ENCODE measurements at regions not wholly inside any gene's neighbourhood (a gene's known extent, or its start where the extent isn't known, plus 50 kb on each side); places are given as distances from the start of the nearest gene placed in this dataset.

DNA sequence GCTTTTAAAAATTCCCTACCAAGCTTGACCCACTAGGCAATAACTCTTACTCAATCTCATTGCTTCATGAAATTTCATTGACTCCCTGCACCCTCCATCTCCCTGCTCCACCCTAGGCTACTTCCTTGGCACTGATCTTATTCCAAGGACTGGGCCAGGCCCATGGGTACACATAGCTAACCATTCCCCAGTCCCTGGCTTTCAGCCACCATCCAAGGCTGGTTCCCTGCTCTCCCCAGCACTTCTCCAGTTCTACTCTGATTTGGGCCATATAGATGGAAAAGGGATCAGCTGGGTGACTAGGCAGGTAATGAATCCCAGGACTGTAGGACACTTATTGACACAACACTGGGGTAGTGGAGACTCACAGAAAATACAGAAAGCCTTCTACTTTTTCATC, 88.1 kb upstream of the NEO1 start:
- DNase-seq: no peak
- no peaks in the 10 kb centered on the region for H3K27me3 ChIP-seq
- no peak overlapping the region for H3K4me3 ChIP-seq (ENCODE audit: low read depth, low read length)
- H3K4me1 ChIP-seq: no peaks in the 10 kb centered on the region
- TF ChIP-seq, protein P1, sequence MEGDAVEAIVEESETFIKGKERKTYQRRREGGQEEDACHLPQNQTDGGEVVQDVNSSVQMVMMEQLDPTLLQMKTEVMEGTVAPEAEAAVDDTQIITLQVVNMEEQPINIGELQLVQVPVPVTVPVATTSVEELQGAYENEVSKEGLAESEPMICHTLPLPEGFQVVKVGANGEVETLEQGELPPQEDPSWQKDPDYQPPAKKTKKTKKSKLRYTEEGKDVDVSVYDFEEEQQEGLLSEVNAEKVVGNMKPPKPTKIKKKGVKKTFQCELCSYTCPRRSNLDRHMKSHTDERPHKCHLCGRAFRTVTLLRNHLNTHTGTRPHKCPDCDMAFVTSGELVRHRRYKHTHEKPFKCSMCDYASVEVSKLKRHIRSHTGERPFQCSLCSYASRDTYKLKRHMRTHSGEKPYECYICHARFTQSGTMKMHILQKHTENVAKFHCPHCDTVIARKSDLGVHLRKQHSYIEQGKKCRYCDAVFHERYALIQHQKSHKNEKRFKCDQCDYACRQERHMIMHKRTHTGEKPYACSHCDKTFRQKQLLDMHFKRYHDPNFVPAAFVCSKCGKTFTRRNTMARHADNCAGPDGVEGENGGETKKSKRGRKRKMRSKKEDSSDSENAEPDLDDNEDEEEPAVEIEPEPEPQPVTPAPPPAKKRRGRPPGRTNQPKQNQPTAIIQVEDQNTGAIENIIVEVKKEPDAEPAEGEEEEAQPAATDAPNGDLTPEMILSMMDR (IDR thresholded peaks at IDR 0.05; ENCODE audit: low read depth, low read length): no peak
- H3K36me3 ChIP-seq: no peaks in the 10 kb centered on the region
- no peaks in the 10 kb centered on the region for H3K9me3 ChIP-seq

DNA sequence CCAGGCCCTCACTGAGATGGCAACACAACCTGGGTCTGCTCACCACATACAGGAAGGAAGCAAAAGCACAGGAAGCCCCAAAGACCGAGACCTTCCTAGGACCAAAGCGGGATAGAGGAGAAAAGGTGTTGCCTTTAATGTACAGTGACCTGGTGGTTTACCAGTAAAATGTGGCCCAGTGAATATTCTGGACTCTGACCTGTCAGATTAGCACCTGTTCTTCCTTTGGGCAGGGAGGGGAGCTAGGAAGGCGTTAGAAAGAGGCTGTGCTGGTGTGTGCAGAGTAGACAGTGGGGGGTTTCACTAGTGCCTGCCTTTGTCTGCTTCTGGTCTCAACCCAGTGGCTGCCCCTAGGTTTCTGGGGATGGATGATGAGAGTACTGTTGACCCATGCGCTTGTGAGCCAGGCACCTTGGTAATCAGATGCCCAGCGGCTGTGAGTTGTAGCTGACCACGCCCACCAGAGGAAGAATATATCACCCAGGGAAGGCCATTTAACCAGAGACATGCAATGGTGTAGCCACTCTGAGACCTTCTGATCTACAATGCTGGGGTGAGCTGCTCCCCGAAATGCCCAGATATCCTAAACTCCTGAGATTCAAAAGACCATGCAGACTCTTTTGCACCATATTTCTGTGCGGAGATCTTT, 90.1 kb upstream of the NEO1 start:
- no peaks in the 10 kb centered on the region for H3K27me3 ChIP-seq
- H3K4me1 ChIP-seq: no peaks in the 10 kb centered on the region
- H3K9me3 ChIP-seq: no peaks in the 10 kb centered on the region
- TF ChIP-seq, protein P1 (IDR thresholded peaks at IDR 0.05; ENCODE audit: low read depth, low read length): no peak
- no peak overlapping the region for H3K4me3 ChIP-seq (ENCODE audit: low read depth, low read length)
- H3K36me3 ChIP-seq: no peaks in the 10 kb centered on the region
- DNase-seq: no peak

DNA sequence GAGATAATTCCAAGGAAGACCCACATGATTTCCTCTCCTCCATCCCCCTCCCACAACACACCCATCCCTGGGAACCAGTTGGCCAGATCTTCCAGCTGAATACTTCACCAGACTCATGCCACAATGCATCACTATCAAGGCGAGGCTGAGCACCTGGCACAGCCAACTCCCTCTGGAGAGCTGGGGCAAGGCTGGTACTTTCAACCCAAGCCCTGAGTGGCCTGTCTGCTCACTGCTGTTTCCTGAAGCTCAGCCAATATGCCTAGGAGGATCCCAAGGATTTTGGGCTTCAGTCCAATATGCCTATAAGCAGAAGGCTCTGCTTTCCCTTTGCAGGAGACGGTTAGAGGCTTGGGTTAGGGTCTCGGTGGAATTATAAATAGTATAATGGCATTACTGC, 90.9 kb upstream of the NEO1 start:
- DNase-seq: no peak
- TF ChIP-seq, protein P1 (IDR thresholded peaks at IDR 0.05; ENCODE audit: low read depth, low read length): no peak
- Histone ChIP-seq H3K36me3 (no peaks in the 10 kb centered on the region), H3K4me1 (no peaks in the 10 kb centered on the region), H3K9me3 (no peaks in the 10 kb centered on the region), H3K27me3 (no peaks in the 10 kb centered on the region), H3K4me3 (ENCODE audit: low read depth, low read length) (no peak overlapping the region)

DNA sequence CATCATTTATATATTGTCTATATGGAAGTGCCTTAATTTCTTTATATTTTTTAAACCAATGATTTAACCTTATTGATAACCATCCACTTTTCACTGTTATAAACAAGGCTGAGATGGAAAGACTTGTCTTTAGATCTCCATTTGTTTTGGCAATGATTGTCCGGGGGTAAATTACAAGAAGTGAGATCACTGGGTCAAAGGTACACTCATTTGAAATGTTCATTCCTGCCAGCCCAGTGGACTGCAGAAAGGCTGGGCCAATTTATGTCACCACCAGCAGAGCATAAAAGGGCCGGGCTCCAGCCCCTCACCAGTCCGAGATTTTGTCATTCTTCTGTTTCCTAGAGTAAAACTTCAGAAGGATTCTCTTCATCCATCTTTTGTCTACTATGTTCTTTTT, 93.6 kb upstream of the NEO1 start:
- DNase-seq: no peak
- H3K27me3 ChIP-seq: no peaks in the 10 kb centered on the region
- TF ChIP-seq, protein P1 (IDR thresholded peaks at IDR 0.05; ENCODE audit: low read depth, low read length): no peak

DNA sequence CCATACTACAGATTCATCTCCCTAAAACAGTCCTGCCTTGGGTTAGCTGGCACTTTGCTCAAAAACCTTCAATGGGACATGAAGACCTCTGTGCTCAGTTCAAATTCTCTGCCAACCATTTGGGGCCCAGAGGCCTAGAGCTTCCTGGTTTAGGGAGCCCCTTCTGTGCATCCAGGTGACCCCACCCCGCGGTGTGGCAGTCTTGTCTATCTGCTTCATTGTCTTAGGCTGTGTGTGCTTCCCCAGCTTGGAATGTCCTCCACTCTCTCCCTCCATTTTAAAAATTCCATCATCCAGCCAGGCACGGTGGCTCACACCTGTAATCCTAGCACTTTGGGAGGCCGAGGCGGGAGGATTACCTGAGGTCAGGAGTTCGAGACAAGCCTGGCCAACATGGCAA, 99.0 kb upstream of the NEO1 start:
- H3K27me3 ChIP-seq: no peaks in the 10 kb centered on the region

More for the DNA sequence above, 93.6 kb upstream of the NEO1 start:
- Histone ChIP-seq H3K9me3 (no peaks in the 10 kb centered on the region), H3K36me3 (no peaks in the 10 kb centered on the region), H3K4me1 (no peaks in the 10 kb centered on the region), H3K4me3 (ENCODE audit: low read depth, low read length) (no peak overlapping the region)

DNA sequence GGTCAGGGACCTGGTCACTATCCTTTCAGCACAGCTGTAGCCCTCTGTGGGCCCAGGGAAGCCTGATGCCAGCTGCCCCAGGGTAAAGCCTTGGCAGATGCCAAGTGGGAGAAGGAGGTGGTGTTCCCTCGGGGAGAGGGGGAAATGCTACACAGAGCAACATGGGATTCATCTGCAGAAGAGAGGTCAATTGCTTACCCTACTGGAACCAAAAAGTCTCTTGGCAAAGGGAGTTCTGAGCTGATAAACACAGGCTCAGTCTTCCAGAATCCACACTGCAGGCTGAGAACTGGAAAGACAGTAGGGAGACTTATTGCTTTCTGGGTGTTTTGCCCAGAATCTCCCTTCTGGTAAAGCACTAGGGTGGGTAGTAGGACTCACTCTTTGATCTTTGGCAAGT, 100.1 kb upstream of the NEO1 start:
- DNase-seq: no peak
- Histone ChIP-seq H3K36me3 (no peaks in the 10 kb centered on the region), H3K4me1 (no peaks in the 10 kb centered on the region), H3K27me3 (no peaks in the 10 kb centered on the region), H3K4me3 (ENCODE audit: low read depth, low read length) (no peak overlapping the region), H3K9me3 (no peaks in the 10 kb centered on the region)
- TF ChIP-seq, protein P1 (IDR thresholded peaks at IDR 0.05; ENCODE audit: low read depth, low read length): no peak

More for the DNA sequence above, 99.0 kb upstream of the NEO1 start:
- no peaks in the 10 kb centered on the region for H3K9me3 ChIP-seq
- H3K4me1 ChIP-seq: no peaks in the 10 kb centered on the region
- H3K4me3 ChIP-seq (ENCODE audit: low read depth, low read length): no peak overlapping the region
- no peak for DNase-seq
- H3K36me3 ChIP-seq: no peaks in the 10 kb centered on the region
- TF ChIP-seq, protein P1 (IDR thresholded peaks at IDR 0.05; ENCODE audit: low read depth, low read length): no peak

Data from BE2C (cell line).